Activated CD4-positive, alpha-beta T cell treated with anti-CD3 and anti-CD28 coated beads, Interleukin-10, Interleukin-2, amounts not matched to agents 100 ng/mL and 50 ng/mL, durations not matched to agents 16 hours and 8 hours (primary cell): ENCODE measurements at regions not wholly inside any gene's neighbourhood (a gene's known extent, or its start where the extent isn't known, plus 50 kb on each side); places are given as distances from the start of the nearest gene placed in this dataset.

Source experiments
- DNase-seq: peaks from one replicate; pipeline ENCODE4 v3.0.0-alpha.2; 2020

DNA sequence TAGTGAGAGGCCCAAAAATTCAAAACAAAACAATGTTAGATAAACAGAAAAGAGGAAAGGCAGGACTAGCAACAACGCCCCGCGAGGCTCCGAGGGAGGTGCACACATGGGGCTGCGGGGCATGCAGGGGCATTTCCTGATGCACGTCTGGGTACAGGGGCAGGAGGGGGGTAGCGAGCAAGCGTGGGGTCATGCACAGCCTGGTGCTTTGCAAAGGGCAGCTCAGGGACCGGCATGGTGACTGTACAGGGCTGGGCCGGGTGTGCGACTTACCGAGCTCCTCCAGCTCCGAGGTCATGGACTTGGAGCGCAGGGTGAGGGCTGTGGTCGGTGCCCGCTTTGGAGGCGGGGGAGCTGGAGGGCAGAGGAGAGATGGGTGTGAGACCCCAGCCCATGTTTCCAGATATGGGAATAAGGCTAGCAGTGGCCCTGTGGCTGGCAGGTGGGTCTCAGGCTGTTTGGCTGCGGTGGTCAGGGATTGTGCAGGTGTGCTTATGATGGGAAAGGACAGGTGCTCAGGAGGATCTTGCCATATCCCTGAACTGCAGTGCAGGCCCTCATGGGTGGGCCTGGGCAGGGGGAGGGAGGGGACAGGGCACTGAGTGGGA is 103.7 kb downstream of the CTTN start:
- DNase-seq: no peak

DNA sequence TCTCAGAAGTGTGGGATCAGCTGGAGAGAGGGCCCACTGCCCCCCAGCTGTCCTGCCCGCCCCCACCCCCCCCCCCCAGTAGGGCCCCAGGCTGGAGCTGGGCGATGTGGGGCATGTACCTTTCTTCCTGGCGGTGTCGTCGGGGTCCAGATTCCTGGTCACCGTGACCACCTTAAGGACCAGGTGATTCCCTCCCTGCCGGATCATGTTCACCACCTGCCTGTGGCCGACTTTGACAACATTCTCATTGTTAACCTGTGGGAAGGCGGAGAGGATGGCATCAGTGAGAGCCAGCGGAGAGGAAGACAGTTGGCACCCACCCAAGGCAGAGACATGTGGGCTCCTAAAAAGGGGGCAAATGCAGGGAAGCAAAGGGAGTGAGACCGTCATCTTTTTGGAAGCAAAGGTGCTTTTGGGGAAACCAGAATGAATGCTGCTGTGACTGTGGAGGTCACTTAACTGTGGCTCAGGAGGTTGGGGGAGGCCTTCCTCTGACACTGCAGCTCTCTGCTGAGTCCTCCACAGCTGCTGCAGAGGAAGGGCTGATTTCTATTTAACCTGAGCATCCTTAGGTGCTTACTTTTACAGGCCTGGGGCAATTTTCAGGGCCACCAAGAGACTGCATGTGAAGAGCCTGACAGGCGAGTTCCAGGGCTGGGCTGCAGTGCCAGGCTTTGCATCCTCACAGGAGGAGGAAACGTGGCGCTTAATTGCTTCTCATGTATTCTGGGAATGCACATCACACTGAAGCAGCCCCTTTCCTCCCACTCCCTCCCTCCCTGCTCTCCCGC is 104.5 kb downstream of the CTTN start:
- DNase-seq: no peak

DNA sequence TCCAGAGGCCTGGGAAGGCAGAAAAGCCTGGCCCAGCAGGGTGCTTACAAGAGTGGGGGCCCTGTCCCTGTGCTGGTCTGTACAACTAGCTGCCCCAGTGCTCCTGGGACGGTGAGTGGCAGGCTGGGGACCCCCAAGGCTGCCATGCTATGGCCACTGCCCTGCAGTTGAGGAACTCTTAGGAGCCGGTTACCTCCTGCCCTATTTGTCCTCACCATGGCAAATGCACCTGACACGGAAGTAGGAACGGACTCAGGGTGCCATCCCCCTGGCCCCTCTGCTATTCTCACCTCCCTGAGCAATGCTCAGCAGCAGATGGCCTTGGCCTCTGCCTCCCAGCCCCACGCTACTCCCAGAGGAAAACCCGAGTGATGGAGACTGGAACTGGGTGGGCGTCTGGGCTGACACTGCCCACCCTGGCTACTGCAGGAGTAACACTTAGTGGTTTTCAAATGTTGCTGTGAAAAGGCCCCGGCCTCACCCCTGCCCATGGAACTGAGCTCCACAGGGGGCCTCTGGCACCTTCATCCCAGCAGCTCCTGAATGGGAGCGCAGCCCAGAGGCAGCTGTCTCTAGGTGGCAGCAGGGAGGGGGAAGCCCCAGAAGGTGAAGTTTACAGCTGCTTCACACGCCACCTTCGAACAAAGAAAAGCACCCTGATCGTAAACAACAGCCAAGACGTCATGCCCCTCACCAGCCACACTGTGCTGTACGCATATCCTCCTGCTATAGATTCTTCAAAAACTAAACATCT is 105.3 kb downstream of the CTTN start:
- DNase-seq: no peak

DNA sequence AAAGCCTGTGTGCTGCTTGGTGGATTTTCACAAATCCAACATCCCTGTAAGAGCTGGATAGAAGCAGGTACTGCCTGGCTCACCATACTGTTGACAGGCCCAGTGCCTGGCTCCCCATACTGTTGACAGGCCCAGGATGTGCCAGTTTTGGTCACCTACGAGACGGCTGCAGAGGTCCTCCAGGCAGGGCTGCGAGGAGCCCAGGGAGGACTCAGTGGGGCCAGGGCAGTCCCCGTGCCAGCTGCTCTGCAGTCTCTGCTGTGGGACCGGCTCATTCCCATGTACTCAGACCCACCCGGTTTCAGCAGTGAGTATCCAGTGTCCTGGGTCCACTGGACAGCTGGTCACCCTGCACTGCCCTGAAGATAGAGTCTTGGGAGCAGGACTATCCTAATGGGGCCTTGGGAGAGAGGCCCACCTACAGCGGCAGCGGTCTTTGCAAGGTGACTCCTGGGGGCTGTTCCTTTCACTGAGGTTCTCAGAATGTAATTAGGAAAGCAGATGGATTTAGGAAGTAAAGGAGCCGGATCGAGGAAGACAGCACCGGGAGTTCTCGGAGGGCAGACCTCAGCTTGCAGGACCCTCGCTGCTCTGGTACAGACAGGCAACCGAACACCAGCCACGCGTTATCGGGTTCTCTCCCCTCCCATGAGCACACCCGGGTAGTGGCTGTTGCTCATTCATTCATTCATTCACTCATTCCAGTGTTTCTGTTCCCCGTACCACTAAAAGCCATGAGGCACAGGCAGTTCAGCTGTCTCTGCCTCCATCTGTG is 106.1 kb downstream of the CTTN start:
- no peak for DNase-seq

DNA sequence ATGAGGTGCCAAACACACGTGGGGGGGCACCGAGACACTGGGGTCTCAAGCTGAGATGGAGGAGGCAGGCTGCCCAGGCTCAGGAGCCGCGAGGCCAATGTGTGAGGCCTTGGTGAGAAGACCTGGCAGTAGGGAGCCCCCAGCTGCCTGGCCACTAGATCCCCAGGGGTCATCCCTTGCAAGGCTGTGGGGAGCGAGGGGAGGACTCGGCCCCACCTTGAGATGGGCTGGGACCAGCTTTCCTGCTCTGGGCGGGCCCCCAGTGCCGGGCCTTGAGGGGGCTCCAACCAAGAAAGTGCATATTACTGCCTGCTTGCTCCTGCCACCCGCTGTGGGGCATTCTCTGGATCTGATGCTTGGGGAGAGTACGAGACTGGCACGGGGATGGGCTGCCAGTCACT is 107.0 kb downstream of the CTTN start:
- no peak for DNase-seq

DNA sequence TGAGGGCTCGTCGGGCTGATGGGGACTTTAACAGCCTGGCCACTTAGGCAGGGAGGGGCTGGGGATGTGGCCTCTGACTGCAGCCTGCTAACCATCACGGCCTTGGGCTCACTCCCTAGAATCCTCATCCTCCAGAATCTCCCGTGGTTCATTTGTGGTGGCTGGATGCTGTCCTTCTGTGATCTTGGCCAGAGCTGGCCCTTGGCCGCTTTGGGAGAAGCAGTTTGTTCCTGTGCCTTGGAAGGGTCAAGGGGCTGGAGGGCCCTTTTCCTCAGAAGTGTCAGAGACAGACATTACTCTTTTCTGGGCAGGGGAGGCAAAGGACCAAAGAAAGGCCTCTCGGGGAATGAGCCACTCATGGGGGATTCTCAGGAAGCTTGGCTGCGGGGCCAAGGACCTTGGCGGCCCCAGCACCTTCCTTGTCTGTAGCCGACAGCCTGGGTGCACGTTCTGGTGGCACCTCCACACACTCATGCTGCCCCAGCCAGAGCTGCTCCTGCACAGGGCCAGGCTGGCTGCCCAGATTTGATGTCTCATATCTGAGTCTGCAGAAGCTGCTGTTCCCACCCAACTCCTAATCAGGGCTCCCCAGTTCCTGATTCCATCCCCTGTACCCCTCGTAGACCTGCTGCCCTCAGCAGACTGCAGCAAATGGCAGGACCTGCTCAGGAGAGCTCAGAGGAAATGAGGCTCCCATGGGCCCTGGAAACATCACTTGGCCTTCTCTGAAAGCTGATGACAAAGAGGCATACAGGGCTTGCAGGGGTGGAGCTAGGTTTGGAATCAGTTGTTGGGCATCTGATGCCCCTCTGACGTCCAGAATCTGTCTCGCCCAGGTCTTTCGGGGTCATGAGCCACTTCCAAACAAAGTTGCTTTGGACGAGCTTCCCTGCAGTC is 107.7 kb downstream of the CTTN start:
- no peak for DNase-seq

DNA sequence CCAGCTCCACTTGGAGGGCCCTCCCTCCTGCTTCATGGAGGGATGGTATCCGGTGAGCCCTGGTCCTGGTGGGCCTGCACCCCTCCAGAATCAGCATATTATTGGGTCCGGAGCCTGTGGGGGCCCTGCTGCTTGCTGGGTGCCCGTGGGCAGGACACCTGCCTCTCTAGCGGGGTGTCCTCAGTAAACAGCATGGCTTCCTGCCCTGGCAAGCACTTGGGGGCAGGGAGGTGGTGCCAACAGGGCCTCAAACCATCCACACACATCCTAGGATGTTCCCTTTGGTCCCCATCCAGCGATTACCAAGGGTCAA is 108.3 kb downstream of the CTTN start:
- DNase-seq: no peak

DNA sequence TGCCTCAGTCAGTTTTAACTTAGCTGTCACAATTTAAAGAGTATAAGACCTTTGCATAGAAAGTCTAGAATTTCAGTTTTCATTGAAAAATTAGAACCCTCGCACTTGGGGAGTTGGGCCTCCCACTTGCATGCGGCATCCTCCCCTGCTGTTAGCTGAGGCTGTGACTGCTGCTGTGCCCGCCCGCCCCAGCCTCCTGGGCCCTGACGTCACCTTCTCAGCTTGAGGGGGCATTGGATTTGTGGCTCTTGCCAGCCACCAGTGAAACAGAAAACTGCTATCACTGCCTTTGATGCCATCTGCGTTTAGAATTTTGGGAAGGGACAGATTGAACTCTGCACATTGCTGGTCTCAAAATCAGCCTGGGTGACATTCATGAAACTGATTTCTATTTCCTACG is 108.7 kb downstream of the CTTN start:
- DNase-seq: no peak

DNA sequence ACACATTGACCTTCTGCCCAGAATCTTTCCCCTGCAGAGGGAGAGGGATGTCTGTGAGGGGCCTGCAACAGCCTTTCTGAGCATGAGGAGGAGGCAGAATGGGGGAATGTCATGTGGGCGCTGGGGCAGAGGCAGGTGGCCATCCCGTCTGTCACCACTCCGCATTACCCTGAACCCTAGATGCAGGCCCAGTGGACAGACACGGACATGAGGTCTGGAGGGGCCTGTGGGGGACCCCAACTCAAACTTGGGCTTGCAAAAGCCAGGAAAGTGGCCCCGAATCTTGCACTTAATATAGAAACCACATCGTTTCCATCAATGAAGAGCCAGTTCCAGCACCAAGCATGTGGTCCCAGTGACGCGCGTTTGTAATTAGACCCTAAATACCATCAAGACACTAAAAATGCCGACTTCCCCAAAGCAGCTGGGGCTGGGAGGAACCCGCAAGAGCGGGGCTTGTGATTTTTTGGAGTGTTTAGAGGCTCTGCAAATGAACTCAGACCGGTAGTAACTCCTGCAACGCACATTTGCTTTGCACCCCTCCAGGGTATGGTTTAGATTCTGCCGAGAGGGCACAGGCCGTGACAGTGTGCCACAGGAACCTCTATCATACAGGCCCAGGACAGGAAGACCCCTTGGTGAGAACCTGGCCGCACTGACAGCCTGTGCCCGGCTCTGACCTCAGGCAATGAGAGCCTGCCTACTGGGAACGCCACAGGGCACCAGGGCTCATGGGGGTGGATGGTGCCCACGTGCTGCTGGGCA is 109.3 kb downstream of the CTTN start:
- DNase-seq: no peak

DNA sequence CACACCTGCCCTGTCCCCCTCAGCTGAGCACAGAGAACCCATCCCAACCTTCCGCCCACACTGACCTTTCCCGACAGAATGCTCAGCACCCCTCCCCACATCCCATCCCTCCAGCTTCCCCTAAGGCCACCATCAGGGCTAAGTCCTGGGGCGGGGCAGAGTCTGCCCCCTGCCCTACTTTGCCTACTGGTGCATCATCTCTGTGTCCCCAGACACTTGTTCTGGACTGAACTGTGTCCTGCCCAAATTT is 109.8 kb downstream of the CTTN start:
- no peak for DNase-seq

DNA sequence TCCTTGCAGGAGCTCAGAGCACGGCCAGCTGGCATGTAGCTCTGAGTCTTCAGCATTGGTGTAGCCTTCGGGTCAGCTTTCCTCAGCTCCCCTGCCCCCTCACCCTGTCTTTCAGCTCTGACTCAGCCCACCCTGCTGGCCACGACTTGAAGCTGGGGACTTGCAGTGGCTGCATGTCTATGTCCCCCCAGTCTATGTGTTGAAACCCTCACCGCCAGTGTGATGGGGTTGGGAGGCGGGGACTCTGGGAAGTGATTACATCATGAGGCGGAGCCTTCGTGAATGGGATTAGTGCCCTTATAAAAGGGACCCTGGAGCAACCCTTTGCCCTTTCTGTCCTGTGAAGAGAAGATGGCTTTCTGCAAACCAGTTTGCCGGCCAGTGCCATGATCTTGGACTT is 111.1 kb downstream of the CTTN start:
- no peak for DNase-seq

DNA sequence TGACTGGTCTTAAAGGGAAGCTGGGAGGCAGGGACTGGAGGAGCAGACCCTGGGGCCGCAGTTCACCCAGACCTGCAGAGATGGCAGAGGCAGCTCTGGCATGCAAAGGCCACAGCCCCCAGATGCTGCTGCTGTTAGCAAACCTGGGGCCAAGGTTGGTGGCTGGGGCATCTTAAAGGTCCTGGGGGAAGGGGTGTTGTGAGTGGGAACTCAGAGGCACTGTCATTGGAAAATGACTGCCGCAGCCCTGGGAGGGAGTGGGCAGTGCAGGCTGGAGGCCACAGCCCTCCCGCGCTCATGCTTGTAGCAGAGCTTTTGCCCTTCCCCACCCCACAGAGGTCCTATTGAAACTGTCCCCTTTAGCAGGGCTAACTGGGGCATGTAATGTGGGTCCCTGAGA is 111.8 kb downstream of the CTTN start:
- DNase-seq: no peak

DNA sequence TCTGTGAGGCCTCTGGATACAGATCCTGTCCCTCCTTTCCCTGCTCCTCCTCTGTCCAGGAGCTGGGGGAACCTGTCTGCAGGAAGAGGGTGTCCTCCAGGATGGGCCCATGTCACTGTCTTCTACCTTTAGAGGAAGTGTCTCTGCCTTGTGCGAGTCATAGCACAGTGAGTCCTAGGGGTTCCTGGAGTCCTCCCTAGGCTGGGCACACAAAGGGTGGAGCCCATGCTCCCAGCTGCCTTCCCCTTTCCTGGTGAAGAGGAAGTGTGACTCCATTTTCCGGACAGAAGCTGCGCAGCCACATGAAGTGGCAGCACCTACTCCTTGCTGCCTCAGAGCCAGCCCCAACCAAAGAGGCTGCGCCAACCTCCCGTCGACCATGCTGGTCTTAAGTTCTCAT is 112.2 kb downstream of the CTTN start:
- DNase-seq: no peak

DNA sequence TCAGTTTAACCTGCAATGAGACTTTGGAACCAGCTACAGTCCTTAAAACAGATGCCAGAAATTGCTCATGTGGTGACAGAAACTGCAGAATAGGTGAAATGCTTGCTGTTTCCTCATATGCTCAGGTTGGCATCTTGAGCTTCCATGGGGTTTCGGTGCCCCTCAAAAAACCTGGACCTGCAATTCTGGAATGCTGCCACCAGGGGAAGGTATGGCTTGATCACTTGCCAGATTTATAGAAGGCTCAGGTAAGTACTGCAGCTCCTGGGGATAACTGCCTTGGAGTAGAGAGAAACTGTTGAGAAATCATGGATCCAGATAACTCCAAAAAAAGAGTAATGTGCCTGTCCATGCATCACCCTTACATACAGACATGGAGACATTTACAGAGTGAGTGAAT is 113.0 kb downstream of the CTTN start:
- DNase-seq: no peak

DNA sequence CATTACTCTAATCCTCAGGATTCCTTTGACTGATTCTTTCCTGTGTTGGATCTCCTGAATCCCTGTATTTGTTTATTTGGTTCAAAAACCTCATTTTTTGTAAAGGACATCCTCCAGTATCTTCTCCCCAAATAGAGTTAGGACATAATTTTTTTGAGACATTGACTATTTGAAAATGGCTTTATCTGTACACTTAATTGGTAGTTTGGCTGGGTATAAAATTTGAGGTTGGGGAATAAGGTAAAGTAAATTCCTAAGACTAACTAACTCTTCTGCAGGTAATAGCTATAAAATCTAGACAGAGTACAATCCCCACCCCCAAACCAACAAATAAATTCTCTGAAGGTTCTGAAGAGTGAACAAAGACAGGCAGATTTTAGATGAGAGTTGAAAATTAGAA is 114.4 kb downstream of the CTTN start:
- no peak for DNase-seq

DNA sequence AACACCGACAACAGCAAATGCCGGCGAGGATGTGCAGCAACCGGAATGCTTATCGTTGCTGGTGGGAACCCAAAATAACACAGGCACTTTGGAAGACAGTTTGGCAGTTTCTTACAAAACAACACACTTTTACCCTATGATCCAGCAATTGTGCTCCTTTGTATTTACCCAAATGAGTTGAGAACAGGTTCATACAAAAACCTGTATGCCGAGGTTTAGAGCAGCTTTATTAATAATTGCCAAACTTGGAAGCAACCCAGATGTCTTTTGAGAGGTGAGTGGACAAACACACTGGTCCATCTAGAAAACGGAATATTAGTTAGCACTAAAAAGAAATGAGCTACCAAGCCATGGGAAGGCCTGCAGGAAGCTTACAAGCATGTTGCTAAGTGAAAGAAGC is 118.9 kb downstream of the CTTN start:
- DNase-seq: no peak

DNA sequence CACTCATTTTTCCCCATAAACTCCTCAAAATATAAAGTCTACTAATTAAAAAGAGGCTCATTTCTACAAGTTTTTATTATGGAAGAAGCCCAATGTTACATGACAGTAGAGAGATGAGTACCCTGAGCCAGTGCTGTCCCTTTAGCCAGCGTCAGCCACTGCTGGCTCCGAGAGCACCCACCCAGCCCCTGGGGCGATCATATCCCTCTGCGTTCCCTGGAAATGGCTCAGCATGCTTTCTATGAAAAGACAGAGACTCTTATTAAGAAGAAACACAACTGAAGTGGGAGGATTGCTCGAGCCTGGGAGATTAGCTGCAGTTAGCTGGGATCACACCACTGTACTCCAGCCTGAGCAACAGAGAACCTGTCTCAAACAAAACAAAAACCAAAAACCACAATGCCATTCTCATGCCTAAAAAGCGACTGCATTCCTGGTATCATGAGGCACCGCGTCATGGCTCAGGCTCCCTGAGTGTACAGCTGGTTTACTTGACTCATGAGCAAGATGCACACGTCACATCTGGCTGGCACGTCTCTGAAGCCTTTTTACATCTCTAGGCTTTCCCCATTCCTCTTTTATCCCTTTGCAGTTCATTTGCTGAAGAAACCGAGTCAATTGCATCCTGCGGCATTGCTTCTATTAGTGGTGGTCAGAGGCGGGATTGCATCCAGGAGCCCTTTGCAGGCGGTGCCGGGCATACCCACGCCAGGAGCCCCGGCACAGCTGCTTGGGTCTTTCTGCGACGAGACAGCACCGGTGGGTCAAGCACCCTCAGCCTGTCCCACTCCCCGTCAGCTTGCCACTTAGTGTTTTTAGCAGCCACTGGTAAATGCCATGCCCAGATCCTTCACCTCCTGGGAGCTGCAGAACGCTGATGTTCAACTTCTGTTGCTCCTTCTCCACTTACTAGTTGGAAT is 119.9 kb downstream of the CTTN start:
- DNase-seq: no peak

DNA sequence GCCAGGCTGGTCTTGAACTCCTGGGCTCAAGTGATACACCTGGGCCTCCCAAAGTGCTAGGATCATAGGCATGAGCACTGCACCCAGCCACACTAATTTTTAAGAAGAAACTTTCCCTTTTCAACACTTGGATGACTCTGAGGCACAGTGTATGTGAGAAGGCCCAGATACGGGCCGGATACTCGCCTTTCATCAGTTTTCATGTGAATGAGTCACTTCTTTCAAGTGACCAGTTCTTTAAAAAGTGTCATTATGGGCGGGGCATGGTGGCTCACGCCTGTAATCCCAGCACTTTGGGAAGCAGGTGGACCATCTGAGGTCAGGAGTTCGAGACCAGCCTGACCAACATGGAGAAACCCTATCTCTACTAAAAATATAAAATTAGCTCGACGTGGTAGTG is 120.8 kb downstream of the CTTN start:
- no peak for DNase-seq

DNA sequence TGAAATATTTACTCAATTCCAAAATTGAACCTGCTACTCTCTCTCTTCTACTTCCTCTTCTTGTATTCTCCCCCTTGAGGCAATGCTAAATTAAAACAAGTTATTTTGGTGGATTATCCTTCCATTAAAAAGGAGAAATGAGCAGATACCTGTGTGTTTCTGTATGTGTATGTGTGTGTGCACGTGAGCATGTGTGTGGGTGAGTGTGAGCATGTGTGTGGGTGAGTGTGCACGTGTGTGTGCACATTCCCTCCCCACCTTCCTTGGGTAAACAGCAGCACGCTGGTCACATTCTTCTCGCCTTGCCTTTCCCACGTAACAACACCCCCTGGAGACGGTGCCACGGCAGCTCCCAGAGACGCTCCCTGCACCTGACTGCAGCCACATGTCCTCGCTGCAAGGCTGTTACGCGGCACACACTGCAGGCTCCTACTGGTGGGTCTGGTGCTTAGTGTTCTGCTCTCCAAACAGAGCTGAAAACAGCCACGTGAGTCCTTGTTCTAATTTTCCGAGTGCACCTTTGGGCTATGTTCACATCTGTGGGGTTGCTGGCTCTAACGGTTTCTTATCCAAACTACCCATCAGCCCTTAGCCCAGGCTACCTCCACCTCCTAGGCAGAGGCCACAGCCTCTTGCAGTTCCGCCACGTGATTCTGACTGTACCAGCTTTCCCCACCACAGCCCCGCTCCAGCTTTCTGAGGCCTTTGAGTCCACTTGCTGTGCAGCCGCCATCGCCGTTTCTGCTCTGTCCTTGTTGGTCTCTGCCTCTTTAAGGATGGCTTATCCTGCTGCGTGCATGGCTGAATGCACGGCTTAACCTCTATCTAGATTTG is 123.4 kb downstream of the CTTN start:
- no peak for DNase-seq

DNA sequence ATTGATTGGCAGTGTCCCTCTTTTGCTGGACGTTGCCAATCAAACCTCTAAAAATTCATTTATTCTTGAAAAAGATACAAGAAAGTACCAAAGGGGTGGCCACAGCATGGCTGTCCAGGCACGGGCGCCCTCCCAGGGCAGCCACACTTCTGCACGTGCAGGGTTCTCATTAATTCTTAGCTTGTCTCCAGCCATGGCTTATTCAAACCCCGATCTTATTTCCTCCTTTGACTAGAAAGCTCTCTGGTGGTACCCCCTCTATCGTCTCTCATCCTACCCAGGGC is 123.9 kb downstream of the CTTN start:
- no peak for DNase-seq
